Retinal pigment epithelial cell (primary cell): ENCODE measurements at regions not wholly inside any gene's neighbourhood (a gene's known extent, or its start where the extent isn't known, plus 50 kb on each side); places are given as distances from the start of the nearest gene placed in this dataset.

ENCODE experiments used
- DNase-seq: peaks from one replicate; pipeline ENCODE4 v3.0.0-alpha.2; 2010; ENCODE audit warnings: low read depth
- H3K4me3 ChIP-seq: 2 replicates; pipeline ENCODE4 v1.5.1; 2011; ENCODE audit warnings: mild to moderate bottlenecking, low read length, control low read depth, moderate library complexity
- TF ChIP-seq, protein P1 (sequence below): conservative IDR thresholded peaks from 2 replicates; pipeline ENCODE4 v1.5.1; 2011; ENCODE audit warnings: low read depth, low read length, control low read depth, inconsistent platforms

DNA sequence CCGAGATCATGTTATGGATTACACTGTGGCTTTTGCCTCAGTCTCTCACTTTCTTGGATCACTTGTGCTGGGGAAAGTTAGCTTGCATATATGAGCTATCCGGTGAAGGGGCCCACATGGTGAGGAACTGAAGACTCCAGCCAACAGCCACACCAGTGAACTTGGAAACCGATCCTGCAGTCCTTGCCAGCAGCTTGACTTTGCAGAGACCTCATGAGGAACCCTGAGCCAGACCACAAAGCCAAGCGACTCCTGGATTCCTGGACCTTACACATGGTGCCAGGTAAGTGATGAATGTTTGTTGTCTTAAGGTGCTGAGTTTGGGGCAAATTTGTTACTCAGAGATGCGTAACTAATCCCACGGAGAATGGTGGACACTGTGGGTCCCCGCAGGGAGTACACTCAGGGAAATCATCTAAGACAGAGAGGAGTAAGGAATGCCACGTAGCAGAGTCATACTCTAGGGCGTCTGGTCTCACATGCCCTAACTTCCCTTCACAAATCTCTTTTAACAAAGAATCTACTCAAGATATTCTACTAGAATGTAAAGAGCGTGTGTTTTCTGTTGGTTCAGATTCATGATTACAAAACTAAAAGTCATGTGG is 76.5 kb upstream of the PJA2 start:
- TF ChIP-seq, protein P1, sequence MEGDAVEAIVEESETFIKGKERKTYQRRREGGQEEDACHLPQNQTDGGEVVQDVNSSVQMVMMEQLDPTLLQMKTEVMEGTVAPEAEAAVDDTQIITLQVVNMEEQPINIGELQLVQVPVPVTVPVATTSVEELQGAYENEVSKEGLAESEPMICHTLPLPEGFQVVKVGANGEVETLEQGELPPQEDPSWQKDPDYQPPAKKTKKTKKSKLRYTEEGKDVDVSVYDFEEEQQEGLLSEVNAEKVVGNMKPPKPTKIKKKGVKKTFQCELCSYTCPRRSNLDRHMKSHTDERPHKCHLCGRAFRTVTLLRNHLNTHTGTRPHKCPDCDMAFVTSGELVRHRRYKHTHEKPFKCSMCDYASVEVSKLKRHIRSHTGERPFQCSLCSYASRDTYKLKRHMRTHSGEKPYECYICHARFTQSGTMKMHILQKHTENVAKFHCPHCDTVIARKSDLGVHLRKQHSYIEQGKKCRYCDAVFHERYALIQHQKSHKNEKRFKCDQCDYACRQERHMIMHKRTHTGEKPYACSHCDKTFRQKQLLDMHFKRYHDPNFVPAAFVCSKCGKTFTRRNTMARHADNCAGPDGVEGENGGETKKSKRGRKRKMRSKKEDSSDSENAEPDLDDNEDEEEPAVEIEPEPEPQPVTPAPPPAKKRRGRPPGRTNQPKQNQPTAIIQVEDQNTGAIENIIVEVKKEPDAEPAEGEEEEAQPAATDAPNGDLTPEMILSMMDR, result no peak
- no peak for DNase-seq
- H3K4me3 ChIP-seq, result no peak overlapping the region

DNA sequence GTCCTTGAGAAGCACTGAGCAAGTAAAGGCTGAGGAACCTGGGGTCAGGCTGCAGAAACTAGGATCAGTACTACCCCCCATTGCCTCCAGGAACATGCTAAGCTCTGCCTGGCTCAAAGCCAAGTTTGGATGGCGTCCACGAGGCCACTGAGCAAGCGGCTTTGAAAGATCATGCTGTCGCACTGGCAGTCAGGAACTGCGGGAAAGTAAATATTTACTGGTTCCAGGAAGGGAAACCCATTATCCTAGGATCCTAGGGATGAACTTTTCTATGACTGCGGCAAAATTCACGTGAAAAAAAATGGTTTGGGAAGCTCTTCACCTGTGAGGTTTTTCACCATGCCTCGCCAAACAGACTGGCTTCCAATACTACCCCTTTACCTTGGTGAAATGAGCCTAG is 75.3 kb upstream of the PJA2 start:
- no peak overlapping the region for H3K4me3 ChIP-seq
- TF ChIP-seq, protein P1, result no peak
- DNase-seq, result peak; percentile 80

DNA sequence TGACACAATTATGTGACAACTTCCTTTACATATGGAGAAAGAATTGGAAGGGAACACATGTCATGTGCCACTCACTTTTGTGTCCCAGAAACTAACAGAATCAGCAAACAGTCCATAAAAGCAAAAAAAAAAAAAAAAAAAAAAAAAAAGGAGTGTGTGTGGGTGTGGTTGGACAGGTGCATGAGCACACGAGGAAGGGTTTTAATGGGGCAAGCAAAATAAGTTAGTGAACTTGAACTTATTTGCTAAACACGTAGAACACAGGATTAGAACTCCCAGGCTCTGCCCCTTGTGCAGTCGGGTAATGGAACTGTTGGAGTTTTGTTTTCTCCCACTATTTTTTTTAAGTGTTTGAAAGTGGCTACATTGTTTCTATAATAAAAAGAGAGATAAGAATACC is 74.8 kb upstream of the PJA2 start:
- TF ChIP-seq, protein P1, result no peak
- no peak overlapping the region for H3K4me3 ChIP-seq
- DNase-seq, result no peak

DNA sequence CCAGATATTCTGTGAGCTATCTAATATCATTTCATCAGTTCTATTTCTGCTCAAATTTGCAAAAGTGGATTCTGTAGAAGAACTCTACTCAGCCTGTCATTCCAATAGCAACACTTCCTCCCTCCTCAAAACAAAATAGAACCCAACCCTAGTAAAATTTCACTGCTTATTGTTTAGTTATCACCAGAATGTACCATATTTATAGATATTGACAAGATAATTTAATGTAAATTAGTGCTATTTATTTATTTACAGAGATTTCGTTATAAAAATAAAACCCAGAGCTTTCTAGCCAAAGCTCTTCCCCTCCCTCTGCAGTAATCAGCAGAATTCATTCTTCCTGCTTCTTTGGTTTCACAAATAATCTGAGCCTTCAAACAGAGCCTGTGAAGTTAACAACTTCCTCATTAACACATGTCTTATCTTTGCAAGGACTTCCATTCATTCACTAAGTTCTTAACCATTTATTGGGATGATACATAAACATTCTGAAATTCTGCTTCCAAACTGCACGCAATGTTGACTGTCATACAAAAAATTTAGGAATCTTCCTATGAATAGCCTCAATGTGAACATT is 73.7 kb upstream of the PJA2 start:
- DNase-seq, result no peak
- TF ChIP-seq, protein P1, result no peak
- no peak overlapping the region for H3K4me3 ChIP-seq

DNA sequence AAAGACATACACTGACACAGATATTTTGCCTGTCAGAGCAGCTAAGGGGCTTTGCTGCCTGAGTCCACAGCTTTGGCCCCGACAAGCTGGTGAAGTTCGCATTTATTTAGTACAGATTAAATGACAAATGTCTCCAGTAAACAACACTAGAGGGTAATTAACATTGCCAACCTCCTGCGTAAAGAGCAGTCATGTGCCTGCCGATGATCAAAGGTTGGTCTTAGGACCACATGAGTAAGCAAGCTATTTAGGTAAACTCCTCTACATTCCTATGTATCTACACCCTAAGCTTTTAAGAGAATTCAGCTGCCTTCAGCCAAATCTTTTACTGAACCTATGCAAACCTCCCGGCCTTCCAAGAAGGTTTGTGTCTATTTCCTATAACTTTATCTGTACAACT is 73.0 kb upstream of the PJA2 start:
- no peak overlapping the region for H3K4me3 ChIP-seq
- TF ChIP-seq, protein P1, result no peak
- DNase-seq, result peak; percentile 75

DNA sequence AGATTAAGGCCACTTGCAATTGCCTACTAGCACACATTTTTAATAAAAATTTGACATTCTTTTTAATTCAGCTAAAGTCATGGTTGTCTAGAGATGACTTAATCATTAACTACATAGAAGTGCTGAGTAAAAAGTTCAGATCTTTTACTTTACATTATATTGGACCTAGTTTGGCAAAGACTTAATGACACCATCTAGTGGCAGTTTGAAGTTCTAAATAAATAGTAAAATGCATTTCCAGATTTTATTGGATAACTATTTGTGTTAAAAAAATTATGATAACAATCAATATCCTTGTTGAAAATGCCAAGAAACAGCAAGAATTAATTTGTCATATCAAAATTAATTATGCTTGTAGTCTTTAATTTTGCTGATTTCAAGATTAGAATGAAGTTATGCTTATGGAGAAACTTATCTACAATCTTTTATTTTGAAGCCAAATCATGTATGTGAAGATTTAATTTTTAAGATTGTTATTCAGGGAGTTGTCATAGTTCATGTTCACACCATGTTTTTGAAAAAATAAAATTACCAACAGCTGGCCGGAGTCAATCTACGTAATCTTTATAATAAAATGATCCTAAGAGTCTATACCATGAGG is 69.6 kb upstream of the PJA2 start:
- no peak overlapping the region for H3K4me3 ChIP-seq
- TF ChIP-seq, protein P1, result peak; percentile 47
- no peak for DNase-seq

DNA sequence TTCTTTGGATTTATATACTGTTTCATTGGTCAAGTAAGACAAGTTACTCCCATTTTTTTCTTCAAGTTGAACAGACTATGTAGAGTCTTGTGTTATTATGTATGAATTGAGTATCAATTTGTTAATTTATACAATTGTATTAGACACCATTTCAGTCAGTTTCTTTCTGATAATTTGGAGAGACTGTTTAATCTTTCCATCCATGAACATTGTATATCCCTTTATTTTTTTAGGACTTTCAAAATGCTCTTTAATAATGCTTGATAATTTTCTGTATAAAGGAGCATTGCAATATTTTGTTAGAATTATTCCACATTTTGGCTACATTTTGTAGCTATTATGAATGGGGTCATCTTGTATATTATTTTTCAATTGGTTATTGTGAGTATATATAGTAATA is 69.1 kb upstream of the PJA2 start:
- TF ChIP-seq, protein P1, result no peak
- H3K4me3 ChIP-seq, result no peak overlapping the region
- DNase-seq, result no peak
